NCI-H460 (cell line): ENCODE measurements at regions not wholly inside any gene's neighbourhood (a gene's known extent, or its start where the extent isn't known, plus 50 kb on each side); places are given as distances from the start of the nearest gene placed in this dataset.

Experiments
- DNase-seq: peaks from one replicate; pipeline ENCODE4 v3.0.0-alpha.2; 2016; ENCODE audit warnings: low read depth; ENCODE audit errors: extremely low read depth

GRCh38 chr2:40783704-40784103 lies 331.8 kb upstream of the SLC8A1 start:
- no peak for DNase-seq

- no peak for DNase-seq
These were observed 334.7 kb upstream of the SLC8A1 start for GRCh38 chr2:40786636-40787035.

- no peak for DNase-seq
These were observed 345.2 kb upstream of the SLC8A1 start for GRCh38 chr2:40797120-40797519.

- no peak for DNase-seq
These were observed 352.0 kb upstream of the SLC8A1 start for GRCh38 chr2:40803900-40804299.

GRCh38 chr2:40809156-40809555 lies 357.3 kb upstream of the SLC8A1 start:
- no peak for DNase-seq

GRCh38 chr2:40814616-40815015 lies 362.7 kb upstream of the SLC8A1 start:
- DNase-seq, result no peak

GRCh38 chr2:40820319-40820718 lies 368.4 kb upstream of the SLC8A1 start:
- no peak for DNase-seq

- no peak for DNase-seq
These were observed 371.6 kb upstream of the SLC8A1 start for GRCh38 chr2:40823478-40823877.

GRCh38 chr2:40824278-40824677 lies 372.4 kb upstream of the SLC8A1 start:
- DNase-seq, result no peak

GRCh38 chr2:40827392-40827791 lies 375.5 kb upstream of the SLC8A1 start:
- DNase-seq, result peak; percentile 7

GRCh38 chr2:40831321-40831873 lies 379.5 kb upstream of the SLC8A1 start:
- DNase-seq, result no peak

GRCh38 chr2:40841856-40842255 lies 390.0 kb upstream of the SLC8A1 start:
- DNase-seq, result no peak

- peak; percentile 3 for DNase-seq
These were observed 392.7 kb upstream of the SLC8A1 start for GRCh38 chr2:40844353-40845277.

GRCh38 chr2:40851661-40852060 lies 399.8 kb upstream of the SLC8A1 start:
- no peak for DNase-seq

- DNase-seq, result no peak
These were observed 407.7 kb upstream of the SLC8A1 start for GRCh38 chr2:40859617-40860016.

GRCh38 chr2:40867829-40868228 lies 415.9 kb upstream of the SLC8A1 start:
- no peak for DNase-seq

- DNase-seq, result no peak
These were observed 420.7 kb upstream of the SLC8A1 start for GRCh38 chr2:40872580-40872979.

- DNase-seq, result no peak
These were observed 422.5 kb upstream of the SLC8A1 start for GRCh38 chr2:40874380-40874779.

- no peak for DNase-seq
These were observed 425.9 kb upstream of the SLC8A1 start for GRCh38 chr2:40877734-40878288.

GRCh38 chr2:40879305-40879704 lies 427.4 kb upstream of the SLC8A1 start:
- DNase-seq, result no peak

GRCh38 chr2:40886100-40886499 lies 434.2 kb upstream of the SLC8A1 start:
- no peak for DNase-seq

GRCh38 chr2:40886655-40887054 lies 434.8 kb upstream of the SLC8A1 start:
- no peak for DNase-seq
